GM19099 (cell line): ENCODE measurements at regions not wholly inside any gene's neighbourhood (a gene's known extent, or its start where the extent isn't known, plus 50 kb on each side); places are given as distances from the start of the nearest gene placed in this dataset.

Experiments used
- POLR2A ChIP-seq: IDR thresholded peaks from 3 replicates; pipeline ENCODE4 v1.6.1; 2011; ENCODE audit warnings: low read depth; ENCODE audit not compliant: insufficient read length; ENCODE audit errors: extremely low read depth

- no peak for TF ChIP-seq POLR2A
Measured at GRCh38 chr20:47949230-47949629, 163.9 kb upstream of the SULF2 start.

GRCh38 chr20:47944682-47945081 lies 159.4 kb upstream of the SULF2 start:
- no peak for TF ChIP-seq POLR2A

- TF ChIP-seq POLR2A: no peak
Measured at GRCh38 chr20:47941869-47942268, 156.6 kb upstream of the SULF2 start.

GRCh38 chr20:47940101-47940813 lies 155.0 kb upstream of the SULF2 start:
- TF ChIP-seq POLR2A: no peak

GRCh38 chr20:47936612-47937011 lies 151.3 kb upstream of the SULF2 start:
- TF ChIP-seq POLR2A: no peak

- TF ChIP-seq POLR2A: no peak
Measured at GRCh38 chr20:47934761-47935160, 149.5 kb upstream of the SULF2 start.

GRCh38 chr20:47931443-47931842 lies 146.2 kb upstream of the SULF2 start:
- TF ChIP-seq POLR2A: no peak

- no peak for TF ChIP-seq POLR2A
Measured at GRCh38 chr20:47931002-47931401, 145.7 kb upstream of the SULF2 start.

GRCh38 chr20:47929368-47930115 lies 144.3 kb upstream of the SULF2 start:
- TF ChIP-seq POLR2A: no peak

- TF ChIP-seq POLR2A: no peak
Measured at GRCh38 chr20:47927944-47928343, 142.7 kb upstream of the SULF2 start.

GRCh38 chr20:47927385-47927851 lies 142.1 kb upstream of the SULF2 start:
- TF ChIP-seq POLR2A: no peak

GRCh38 chr20:47926731-47927130 lies 141.4 kb upstream of the SULF2 start:
- no peak for TF ChIP-seq POLR2A

GRCh38 chr20:47925593-47925992 lies 140.3 kb upstream of the SULF2 start:
- no peak for TF ChIP-seq POLR2A

- no peak for TF ChIP-seq POLR2A
Measured at GRCh38 chr20:47922269-47922668, 137.0 kb upstream of the SULF2 start.

GRCh38 chr20:47921408-47921807 lies 136.1 kb upstream of the SULF2 start:
- TF ChIP-seq POLR2A: no peak

GRCh38 chr20:47917549-47918070 lies 132.3 kb upstream of the SULF2 start:
- no peak for TF ChIP-seq POLR2A

GRCh38 chr20:47915495-47915894 lies 130.2 kb upstream of the SULF2 start:
- TF ChIP-seq POLR2A: no peak

GRCh38 chr20:47914792-47915191 lies 129.5 kb upstream of the SULF2 start:
- TF ChIP-seq POLR2A: no peak
